Lower leg skin (tissue), 4 donors: ENCODE measurements at regions not wholly inside any gene's neighbourhood (a gene's known extent, or its start where the extent isn't known, plus 50 kb on each side); places are given as distances from the start of the nearest gene placed in this dataset.

Source experiments
- DNase-seq, 2 donors: peaks; one replicate each; pipeline ENCODE4 v3.0.0-alpha.2; 2019; ENCODE audit warnings: low spot score in 2 of 2
- H3K4me3 ChIP-seq: fragments of 200-600 bp; sonication (generic); 2 replicates; pipeline ENCODE4 v1.5.1; 2017; ENCODE audit warnings: mild to moderate bottlenecking, low read depth; ENCODE audit not compliant: poor library complexity, severe bottlenecking
- POLR2A ChIP-seq, 2 donors: fragments of 450-650 bp; IDR thresholded peaks; one replicate each; pipeline ENCODE4 v1.6.1; 2016 to 2017; ENCODE audit warnings: antibody characterized with exemption in 2 of 2, mild to moderate bottlenecking in 1 of 2, moderate library complexity in 1 of 2
- WGBS, 2 donors: methylation state at CpG; one replicate each; pipeline ENCODE4 v1.1.5; 2018; 5-methylcytosine and 5-hydroxymethylcytosine counted together
- intact Hi-C: fragments of 100-400 bp; cut with DNase I; formaldehyde crosslinking; loops from one replicate; pipeline ENCODE4 v1.15.0; 2023; ENCODE audit warnings: low total_unique reads
- TF ChIP-seq, protein P1 (sequence below), 3 donors: fragments of 450-650 bp; IDR thresholded peaks; one replicate each; pipeline ENCODE4 v1.5.1; 2016; ENCODE audit warnings: antibody characterized with exemption in 3 of 3, mild to moderate bottlenecking in 3 of 3, moderate library complexity in 2 of 3

- TF ChIP-seq, protein P1, sequence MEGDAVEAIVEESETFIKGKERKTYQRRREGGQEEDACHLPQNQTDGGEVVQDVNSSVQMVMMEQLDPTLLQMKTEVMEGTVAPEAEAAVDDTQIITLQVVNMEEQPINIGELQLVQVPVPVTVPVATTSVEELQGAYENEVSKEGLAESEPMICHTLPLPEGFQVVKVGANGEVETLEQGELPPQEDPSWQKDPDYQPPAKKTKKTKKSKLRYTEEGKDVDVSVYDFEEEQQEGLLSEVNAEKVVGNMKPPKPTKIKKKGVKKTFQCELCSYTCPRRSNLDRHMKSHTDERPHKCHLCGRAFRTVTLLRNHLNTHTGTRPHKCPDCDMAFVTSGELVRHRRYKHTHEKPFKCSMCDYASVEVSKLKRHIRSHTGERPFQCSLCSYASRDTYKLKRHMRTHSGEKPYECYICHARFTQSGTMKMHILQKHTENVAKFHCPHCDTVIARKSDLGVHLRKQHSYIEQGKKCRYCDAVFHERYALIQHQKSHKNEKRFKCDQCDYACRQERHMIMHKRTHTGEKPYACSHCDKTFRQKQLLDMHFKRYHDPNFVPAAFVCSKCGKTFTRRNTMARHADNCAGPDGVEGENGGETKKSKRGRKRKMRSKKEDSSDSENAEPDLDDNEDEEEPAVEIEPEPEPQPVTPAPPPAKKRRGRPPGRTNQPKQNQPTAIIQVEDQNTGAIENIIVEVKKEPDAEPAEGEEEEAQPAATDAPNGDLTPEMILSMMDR (IDR thresholded peaks at IDR 0.05) = no peak
- no peak for TF ChIP-seq POLR2A (IDR thresholded peaks at IDR 0.05)
- intact Hi-C loops = no loop called here
- no peak for DNase-seq
- H3K4me3 ChIP-seq = no peak overlapping the region
Measured at GRCh38 chr3:31013843-31014242, 119.4 kb upstream of the GADL1 start.

DNA sequence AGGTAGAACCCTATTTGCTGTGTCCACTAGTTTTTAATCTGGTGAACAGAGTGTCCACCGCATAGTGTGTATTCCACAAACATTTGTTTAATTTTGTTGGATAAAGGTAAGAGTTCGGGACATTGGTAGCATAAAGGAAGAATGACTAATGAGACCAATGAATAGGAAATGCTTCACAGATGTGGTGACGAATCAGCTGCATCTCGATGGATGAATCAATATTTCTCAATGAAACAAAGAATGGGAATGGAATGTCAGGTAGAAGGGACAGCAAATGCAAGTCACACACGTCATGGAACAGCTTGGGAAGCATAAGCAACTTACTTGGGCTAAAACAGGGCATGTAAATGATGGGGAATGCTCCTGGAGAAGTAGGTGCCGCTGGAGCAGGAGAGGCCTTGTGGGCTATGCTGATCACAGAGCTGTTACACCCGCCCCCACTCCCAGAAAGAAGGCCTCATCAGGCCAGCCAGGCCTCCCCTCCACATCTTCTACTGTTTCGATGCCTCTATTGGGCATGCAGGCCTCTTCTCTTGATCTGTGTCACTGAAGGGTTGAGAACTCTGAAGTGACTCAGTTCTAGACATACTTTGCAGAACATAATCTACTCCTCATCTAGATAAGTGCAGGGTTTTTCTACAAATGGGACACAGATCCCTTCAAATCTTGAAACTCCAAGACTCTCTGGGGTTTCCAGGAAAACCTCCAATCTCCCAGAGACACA is 120.0 kb upstream of the GADL1 start:
- TF ChIP-seq, protein P1 (IDR thresholded peaks at IDR 0.05) = no peak
- no peak for TF ChIP-seq POLR2A (IDR thresholded peaks at IDR 0.05)
- no peak for DNase-seq
- H3K4me3 ChIP-seq = no peak overlapping the region
- 88 to 91% methylated on average over 8 of the region's 8 CpGs for WGBS, 2 donors
- intact Hi-C loops = no loop called here

- intact Hi-C loops = no loop called here
- TF ChIP-seq, protein P1 (IDR thresholded peaks at IDR 0.05) = no peak
- no peak for DNase-seq
- no peak overlapping the region for H3K4me3 ChIP-seq
- 88 to 94% methylated on average over 2 of the region's 2 CpGs for WGBS, 2 donors
Measured at GRCh38 chr3:31016196-31016595, 121.7 kb upstream of the GADL1 start.

DNA sequence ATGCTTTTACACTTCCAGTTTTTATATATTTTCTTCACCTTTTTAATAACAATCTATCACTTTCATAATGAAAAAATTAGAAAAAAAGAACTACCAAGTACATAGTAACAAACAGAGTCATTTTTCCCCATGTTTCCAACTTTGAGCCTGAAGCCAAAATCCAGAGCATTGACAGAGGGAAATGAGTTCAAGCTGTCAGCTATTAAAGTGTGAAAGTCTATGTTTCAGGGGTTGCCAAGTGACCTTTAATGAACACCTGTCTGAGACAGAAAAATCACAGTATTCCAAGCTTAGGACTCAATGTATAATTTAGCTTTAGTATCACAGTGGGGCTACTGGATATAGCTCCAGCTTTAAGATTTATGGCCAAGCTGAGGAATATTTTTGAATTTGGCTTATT is 128.3 kb upstream of the GADL1 start:
- intact Hi-C loops = no loop called here
- no peak for DNase-seq
- no peak for TF ChIP-seq POLR2A (IDR thresholded peaks at IDR 0.05)
- TF ChIP-seq, protein P1 (IDR thresholded peaks at IDR 0.05) = no peak
- H3K4me3 ChIP-seq = no peak overlapping the region

DNA sequence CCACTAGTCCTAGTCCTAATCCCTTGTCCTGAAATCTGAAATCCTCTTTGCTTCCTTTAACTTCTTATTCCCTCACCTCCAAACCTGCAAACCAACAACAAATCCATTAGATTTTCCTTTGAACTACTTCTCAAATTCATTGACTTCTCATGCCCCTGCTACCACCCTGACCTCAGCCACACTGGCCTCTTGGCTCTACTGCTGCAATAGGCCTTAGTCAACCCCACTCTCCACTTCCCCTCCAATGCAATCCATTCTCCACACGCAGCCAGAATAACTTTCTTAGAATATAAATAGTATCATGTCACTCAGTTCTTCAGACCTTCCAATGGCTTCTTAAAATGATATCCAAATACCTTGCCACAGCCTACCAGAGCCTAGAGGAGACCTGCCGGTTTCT is 131.1 kb upstream of the GADL1 start:
- no peak for DNase-seq
- no peak for TF ChIP-seq POLR2A (IDR thresholded peaks at IDR 0.05)
- TF ChIP-seq, protein P1 (IDR thresholded peaks at IDR 0.05) = no peak
- WGBS, 2 donors = 85 to 86% methylated on average over 2 of the region's 2 CpGs
- no peak overlapping the region for H3K4me3 ChIP-seq
- intact Hi-C loops = no loop called here

GRCh38 chr3:31027191-31027761 is 132.8 kb upstream of the GADL1 start:
- no peak overlapping the region for H3K4me3 ChIP-seq
- TF ChIP-seq, protein P1 (IDR thresholded peaks at IDR 0.05) = no peak
- TF ChIP-seq POLR2A (IDR thresholded peaks at IDR 0.05) = no peak
- intact Hi-C loops = no loop called here
- 93 to 95% methylated on average over 1 of the region's 1 CpG for WGBS, 2 donors
- no peak for DNase-seq
